Ascending aorta (tissue), 2 donors: ENCODE measurements at regions not wholly inside any gene's neighbourhood (a gene's known extent, or its start where the extent isn't known, plus 50 kb on each side); places are given as distances from the start of the nearest gene placed in this dataset.

ENCODE experiments used
- DNase-seq, 2 donors: peaks; one replicate each; pipeline ENCODE4 v3.0.0-alpha.2; 2019; ENCODE audit warnings: low spot score in 2 of 2
- H3K27ac ChIP-seq, 2 donors: fragments of 200-600 bp; sonication (generic); one replicate each; pipeline ENCODE4 v1.5.1; 2016 to 2017; ENCODE audit warnings: mild to moderate bottlenecking in 1 of 2
- H3K27me3 ChIP-seq: fragments of 200-600 bp; sonication (generic); one replicate; pipeline ENCODE4 v1.5.1; 2017
- H3K36me3 ChIP-seq, 2 donors: fragments of 200-600 bp; sonication (generic); one replicate each; pipeline ENCODE4 v1.5.1; 2016
- H3K4me1 ChIP-seq, 2 donors: fragments of 200-600 bp; sonication (generic); one replicate each; pipeline ENCODE4 v1.5.1; 2016 to 2017; ENCODE audit warnings: mild to moderate bottlenecking in 1 of 2
- H3K4me3 ChIP-seq, 2 donors: fragments of 200-600 bp; sonication (generic); one replicate each; pipeline ENCODE4 v1.5.1; 2016 to 2017; ENCODE audit warnings: mild to moderate bottlenecking in 1 of 2
- H3K9me3 ChIP-seq, 2 donors: fragments of 200-600 bp; sonication (generic); one replicate each; pipeline ENCODE4 v1.5.1; 2016
- intact Hi-C: fragments of 100-400 bp; cut with DNase I; formaldehyde crosslinking; loops from one replicate; pipeline ENCODE4 v1.15.1; 2023
- TF ChIP-seq, protein P1 (sequence below), 3 experiments: fragments of 200-600 bp in 2 of 3; fragments of 450-650 bp in 1 of 3; sonication (generic) in 2 of 3; IDR thresholded peaks; one replicate each; pipeline ENCODE4 v1.5.1; 2016 to 2019; ENCODE audit warnings: antibody characterized with exemption in 3 of 3, mild to moderate bottlenecking in 1 of 3, moderate library complexity in 1 of 3

DNA sequence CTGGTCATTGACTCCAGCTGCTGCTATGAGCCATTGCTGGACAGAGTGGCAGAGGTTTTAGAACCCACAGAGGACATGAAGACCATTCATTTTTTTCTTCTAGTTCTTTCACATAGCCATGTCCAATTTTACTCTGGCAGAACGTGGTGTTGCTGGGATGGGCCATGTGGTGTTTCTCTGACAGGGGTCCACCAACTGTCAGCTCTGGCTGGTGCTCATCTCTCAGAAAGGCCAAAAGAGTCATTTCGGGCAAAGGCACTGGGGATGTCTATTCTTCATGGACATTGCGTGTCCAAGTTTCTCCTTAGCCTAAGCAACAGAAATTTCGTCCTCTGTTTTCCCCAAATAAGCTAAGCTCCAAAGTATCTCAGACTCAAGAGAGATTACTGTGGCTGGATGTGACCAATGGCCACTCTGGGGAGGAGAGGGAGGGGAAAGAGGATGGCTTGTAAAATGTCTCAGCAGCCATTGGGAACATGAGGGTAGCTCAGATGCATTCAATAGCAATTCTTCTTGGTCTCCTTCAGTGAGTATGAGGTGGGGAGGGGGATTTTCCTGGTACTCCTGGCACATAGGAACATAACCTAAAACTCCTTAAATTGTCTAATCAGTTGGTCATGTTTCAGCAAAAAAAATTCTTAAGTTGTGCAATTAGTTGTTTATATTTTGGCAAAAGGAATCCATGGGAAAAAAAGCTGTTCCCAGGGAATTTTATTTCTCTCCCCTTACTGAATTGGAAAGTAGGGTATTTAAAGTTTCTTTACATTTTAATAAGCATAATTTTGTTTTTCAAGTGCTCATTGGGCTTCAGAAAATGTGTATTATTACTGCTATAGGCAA lies 131.6 kb upstream of the MITF start:
- Histone ChIP-seq H3K4me3 (no peak overlapping the region), H3K4me1 (no peaks in the 10 kb centered on the region), H3K27ac (no peak overlapping the region), H3K27me3 (no peaks in the 10 kb centered on the region), H3K9me3 (no peaks in the 10 kb centered on the region), H3K36me3 (no peaks in the 10 kb centered on the region)
- intact Hi-C loops, result no loop called here
- TF ChIP-seq, protein P1, sequence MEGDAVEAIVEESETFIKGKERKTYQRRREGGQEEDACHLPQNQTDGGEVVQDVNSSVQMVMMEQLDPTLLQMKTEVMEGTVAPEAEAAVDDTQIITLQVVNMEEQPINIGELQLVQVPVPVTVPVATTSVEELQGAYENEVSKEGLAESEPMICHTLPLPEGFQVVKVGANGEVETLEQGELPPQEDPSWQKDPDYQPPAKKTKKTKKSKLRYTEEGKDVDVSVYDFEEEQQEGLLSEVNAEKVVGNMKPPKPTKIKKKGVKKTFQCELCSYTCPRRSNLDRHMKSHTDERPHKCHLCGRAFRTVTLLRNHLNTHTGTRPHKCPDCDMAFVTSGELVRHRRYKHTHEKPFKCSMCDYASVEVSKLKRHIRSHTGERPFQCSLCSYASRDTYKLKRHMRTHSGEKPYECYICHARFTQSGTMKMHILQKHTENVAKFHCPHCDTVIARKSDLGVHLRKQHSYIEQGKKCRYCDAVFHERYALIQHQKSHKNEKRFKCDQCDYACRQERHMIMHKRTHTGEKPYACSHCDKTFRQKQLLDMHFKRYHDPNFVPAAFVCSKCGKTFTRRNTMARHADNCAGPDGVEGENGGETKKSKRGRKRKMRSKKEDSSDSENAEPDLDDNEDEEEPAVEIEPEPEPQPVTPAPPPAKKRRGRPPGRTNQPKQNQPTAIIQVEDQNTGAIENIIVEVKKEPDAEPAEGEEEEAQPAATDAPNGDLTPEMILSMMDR (IDR thresholded peaks at IDR 0.05), result no peak
- no peak for DNase-seq

DNA sequence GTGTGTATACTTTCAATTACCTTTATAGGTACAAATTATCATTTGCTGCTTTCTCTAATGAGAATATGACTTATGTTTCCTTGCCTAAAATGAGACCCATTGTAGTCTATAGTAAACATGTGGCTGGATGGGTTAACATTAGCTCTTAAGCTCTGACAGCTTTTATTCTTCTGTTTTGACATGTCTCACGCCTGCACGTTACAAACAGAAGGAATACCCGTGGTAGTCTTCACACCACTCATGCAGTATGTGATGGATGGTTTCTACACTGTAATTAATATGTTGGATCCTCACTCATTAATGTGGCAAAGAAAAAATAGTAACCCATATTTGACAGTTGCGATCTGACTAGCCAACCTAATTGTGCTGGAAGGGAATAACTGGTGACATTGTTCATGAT lies 133.4 kb upstream of the MITF start:
- TF ChIP-seq, protein P1 (IDR thresholded peaks at IDR 0.05), result no peak
- DNase-seq, result no peak
- H3K9me3 ChIP-seq, result peaks cover 0 to under 1% of the 10 kb centered on the region in 2 donors
- no peaks in the 10 kb centered on the region for H3K36me3 ChIP-seq
- H3K4me3 ChIP-seq, result no peak overlapping the region
- H3K27me3 ChIP-seq, result no peaks in the 10 kb centered on the region
- H3K4me1 ChIP-seq, result no peaks in the 10 kb centered on the region
- intact Hi-C loops, result no loop called here
- H3K27ac ChIP-seq, result no peak overlapping the region

DNA sequence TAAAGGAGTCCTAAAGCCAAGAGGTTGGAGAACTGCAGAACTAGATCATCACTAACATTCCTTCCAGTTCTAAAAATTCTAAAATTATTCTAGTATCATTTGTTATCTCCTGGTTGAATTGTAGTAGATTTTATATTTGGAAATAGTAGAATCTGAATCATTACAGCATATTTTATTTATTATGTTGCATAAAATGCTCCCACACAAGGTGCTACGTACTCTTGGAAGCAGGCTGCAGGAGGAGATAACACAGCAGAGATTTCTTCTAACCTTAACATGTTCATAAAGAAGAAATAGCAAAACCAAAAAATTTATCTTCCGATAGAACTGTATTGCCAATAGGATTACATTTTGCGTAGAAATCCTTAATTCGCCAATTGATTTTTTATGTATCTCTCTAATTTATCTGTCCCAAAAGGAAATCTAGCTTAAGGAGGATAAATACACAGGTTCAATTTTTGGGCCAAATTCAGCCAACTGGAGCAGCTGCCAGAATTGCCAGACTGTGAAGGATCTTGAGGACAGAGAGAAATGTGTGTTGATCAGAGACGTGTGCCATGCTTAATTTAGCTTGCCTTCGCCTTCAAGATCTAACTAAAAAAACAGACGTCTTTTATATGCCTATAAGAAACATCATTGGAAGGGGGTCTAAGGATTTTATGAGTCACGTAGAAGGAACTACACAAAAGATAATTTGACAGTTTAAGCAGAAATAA lies 134.4 kb upstream of the MITF start:
- no peak for DNase-seq
- H3K9me3 ChIP-seq, result peaks cover 0 to 6% of the 10 kb centered on the region in 2 donors
- no peak overlapping the region for H3K27ac ChIP-seq
- H3K27me3 ChIP-seq, result no peaks in the 10 kb centered on the region
- TF ChIP-seq, protein P1 (IDR thresholded peaks at IDR 0.05), result no peak
- intact Hi-C loops, result no loop called here
- no peaks in the 10 kb centered on the region for H3K36me3 ChIP-seq
- H3K4me1 ChIP-seq, result no peaks in the 10 kb centered on the region
- H3K4me3 ChIP-seq, result no peak overlapping the region

DNA sequence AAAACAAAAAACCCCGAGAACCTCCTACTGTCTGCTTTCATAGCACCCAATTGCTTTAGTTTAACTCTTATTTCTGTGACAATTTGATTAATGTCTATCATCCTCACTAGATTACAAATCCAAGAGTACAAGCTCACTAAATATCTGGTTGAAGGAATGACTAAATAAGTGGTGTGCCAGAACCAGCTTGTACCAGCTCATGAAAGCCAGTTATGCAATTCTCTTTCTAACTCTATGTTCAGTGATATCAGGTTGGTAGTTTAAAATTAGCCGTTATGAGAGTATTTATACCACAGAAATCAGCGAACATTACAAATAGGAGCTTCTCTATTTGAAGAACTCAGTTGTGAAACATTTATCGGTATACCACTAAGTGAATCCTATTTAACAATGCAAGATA lies 137.2 kb upstream of the MITF start:
- intact Hi-C loops, result no loop called here
- H3K36me3 ChIP-seq, result no peaks in the 10 kb centered on the region
- H3K4me3 ChIP-seq, result no peak overlapping the region

DNA sequence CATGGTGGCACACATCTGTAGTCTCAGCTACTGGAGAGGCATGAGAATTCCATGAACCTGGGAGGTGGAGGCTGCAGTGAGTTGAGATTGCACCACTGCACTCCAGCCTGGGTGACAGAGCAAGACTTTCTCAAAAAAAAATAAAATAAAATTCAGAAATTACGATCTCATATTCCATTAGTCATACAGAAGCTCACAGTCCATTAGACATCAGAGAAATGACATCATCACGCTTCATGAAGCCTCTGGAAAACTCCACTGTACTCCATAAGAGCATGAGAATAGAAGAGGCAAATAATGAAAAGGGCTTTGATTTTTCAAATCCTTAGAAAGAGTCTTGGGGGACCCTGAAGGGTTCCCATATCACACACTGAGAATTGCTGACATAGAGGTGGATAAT lies 145.0 kb upstream of the MITF start:
- intact Hi-C loops, result no loop called here
- no peak for DNase-seq
- TF ChIP-seq, protein P1 (IDR thresholded peaks at IDR 0.05), result no peak
- Histone ChIP-seq H3K27me3 (no peaks in the 10 kb centered on the region), H3K4me3 (no peak overlapping the region), H3K36me3 (no peaks in the 10 kb centered on the region), H3K9me3 (no peaks in the 10 kb centered on the region), H3K27ac (no peak overlapping the region), H3K4me1 (no peaks in the 10 kb centered on the region)

More for the DNA sequence above, 137.2 kb upstream of the MITF start:
- H3K27me3 ChIP-seq, result no peaks in the 10 kb centered on the region
- peaks cover 0 to 6% of the 10 kb centered on the region in 2 donors for H3K9me3 ChIP-seq
- H3K27ac ChIP-seq, result no peak overlapping the region
- H3K4me1 ChIP-seq, result no peaks in the 10 kb centered on the region
- TF ChIP-seq, protein P1 (IDR thresholded peaks at IDR 0.05), result no peak
- no peak for DNase-seq
